ENCODE measurements at regions not wholly inside any gene's neighbourhood (a gene's known extent, or its start where the extent isn't known, plus 50 kb on each side); places are given as distances from the start of the nearest gene placed in this dataset.
"Not testable (repeated sequence)": the region's sequence is repeated elsewhere in the genome, so short reads cannot be mapped to it uniquely, and the experiment has no call there.

DNA sequence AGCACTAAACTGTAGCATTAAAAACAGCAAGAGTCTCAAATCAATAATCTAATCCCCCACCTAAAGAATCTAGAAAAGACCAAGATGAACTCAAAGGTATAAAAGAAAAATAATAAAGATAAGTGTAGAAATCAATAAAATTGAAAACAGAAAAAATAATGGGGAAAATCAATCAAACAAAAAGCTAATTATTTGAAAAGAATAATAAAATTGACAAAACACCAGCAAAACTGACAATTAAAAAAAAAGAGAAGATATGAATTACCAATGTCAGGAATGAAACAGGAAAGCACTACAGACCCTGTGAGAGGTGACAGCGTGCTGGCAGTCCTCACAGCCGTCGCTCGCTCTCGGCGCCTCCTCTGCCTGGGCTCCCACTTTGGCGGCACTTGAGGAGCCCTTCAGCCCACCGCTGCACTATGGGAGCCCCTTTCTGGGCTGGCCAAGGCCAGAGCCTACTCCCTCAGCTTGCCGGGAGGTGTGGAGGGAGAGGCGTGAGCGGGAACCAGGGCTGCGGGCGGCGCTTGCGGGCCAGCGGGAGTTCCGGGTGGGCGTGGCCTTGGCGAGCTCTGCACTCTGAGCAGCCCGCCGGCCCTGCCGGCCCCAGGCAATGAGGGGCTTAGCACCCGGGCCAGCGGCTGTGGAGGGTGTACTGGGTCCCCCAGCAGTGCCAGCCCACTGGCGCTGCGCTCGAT is 105.3 kb upstream of the HEY2 start:
- H3K4me3 ChIP-seq (ENCODE audit: extremely low read depth in 1 of 4, insufficient read depth in 2 of 4, low read depth in 3 of 4, low read length in 4 of 4); H3K56ac ChIP-seq (replicated peaks; ENCODE audit: insufficient read length, low read depth, low read length); POLR2A ChIA-PET (ENCODE audit: partially characterized antibody); H3K36me3 ChIP-seq (ENCODE audit: control insufficient read depth in 2 of 4, insufficient read depth in 4 of 4, low read length in 3 of 4); H3K4me1 ChIP-seq (replicated peaks in 1 of 4; ENCODE audit: control insufficient read depth in 3 of 4, insufficient read depth in 4 of 4, low read length in 3 of 4); H3K14ac ChIP-seq (ENCODE audit: insufficient read length); H3K79me1 ChIP-seq (ENCODE audit: low read depth, low read length); H2AK5ac ChIP-seq (ENCODE audit: low read depth, low read length); H2BK12ac ChIP-seq (ENCODE audit: low read depth, low read length); H3K18ac ChIP-seq (ENCODE audit: extremely low read depth, low read length); H2BK20ac ChIP-seq (ENCODE audit: low read length); H3K23ac ChIP-seq (ENCODE audit: insufficient read length); H3K79me2 ChIP-seq (ENCODE audit: control insufficient read depth in 1 of 2, insufficient read depth in 2 of 2, low read length in 2 of 2); H4K20me1 ChIP-seq (replicated peaks in 1 of 2; ENCODE audit: control insufficient read depth in 1 of 2, insufficient read depth in 2 of 2, low read length in 2 of 2); H2AFZ ChIP-seq (ENCODE audit: low read length); H2BK15ac ChIP-seq (ENCODE audit: low read length); H3K9me3 ChIP-seq (ENCODE audit: insufficient read depth in 2 of 2, low read depth in 1 of 2, low read length in 1 of 2); H4K8ac ChIP-seq (ENCODE audit: extremely low read depth, insufficient read depth, low read length); H3K27ac ChIP-seq (ENCODE audit: low read depth, low read length); H3K4ac ChIP-seq (replicated peaks; ENCODE audit: insufficient read length, low read depth, low read length); H4K91ac ChIP-seq (replicated peaks; ENCODE audit: insufficient read length, low read length); H2BK120ac ChIP-seq (replicated peaks; ENCODE audit: low read depth, low read length); H3K4me2 ChIP-seq (ENCODE audit: insufficient read depth in 1 of 2, low read depth in 2 of 2, low read length in 2 of 2); H3K23me2 ChIP-seq (ENCODE audit: low read depth, low read length); H3K27me3 ChIP-seq (replicated peaks in 1 of 4; ENCODE audit: control insufficient read depth in 3 of 4, extremely low read depth in 1 of 4, insufficient read depth in 3 of 4, low read length in 3 of 4); DNase-seq (ENCODE audit: low read depth in 1 of 2, low spot score in 2 of 2); H2BK5ac ChIP-seq (ENCODE audit: low read depth, low read length); H4K5ac ChIP-seq (ENCODE audit: insufficient read length, low read depth, low read length); H3K9ac ChIP-seq (replicated peaks in 1 of 4; ENCODE audit: extremely low read depth in 1 of 4, low read depth in 3 of 4, low read length in 3 of 4); FAIRE-seq: not testable (repeated sequence)
- CTCF ChIA-PET (ENCODE audit: partially characterized antibody): interaction anchor here (1.3 kb wide), 1 partner anchor 17 kb away, joined by 3 read pairs; no protein-coding TSS in a partner anchor
- 92% methylated on average over 22 of the region's 27 CpGs; no CpG with 5 or more reads in 1 of the 2 experiments for WGBS, 2 experiments (ENCODE audit: extremely low coverage in 1 of 2, insufficient coverage in 1 of 2, insufficient read length in 1 of 2, insufficient replicate concordance in 2 of 2, low coverage in 1 of 2, low lambda C conversion rate in 2 of 2, missing lambda C conversion rate in 1 of 2)

Measured in H1 (cell line).